ENCODE measurements at regions not wholly inside any gene's neighbourhood (a gene's known extent, or its start where the extent isn't known, plus 50 kb on each side); places are given as distances from the start of the nearest gene placed in this dataset.

GRCh38 chr3:110865934-110866333, 205.7 kb upstream of the NECTIN3 start:
- TF ChIP-seq CTCF (IDR thresholded peaks at IDR 0.05) (no peak), POLR2AphosphoS5 (IDR thresholded peaks at IDR 0.05) (no peak)
